Colonic mucosa (tissue), 4 donors: ENCODE measurements at regions not wholly inside any gene's neighbourhood (a gene's known extent, or its start where the extent isn't known, plus 50 kb on each side); places are given as distances from the start of the nearest gene placed in this dataset.
"Not testable (repeated sequence)": the region's sequence is repeated elsewhere in the genome, so short reads cannot be mapped to it uniquely, and the experiment has no call there.

Experiments used
- DNase-seq: peaks from one replicate; pipeline ENCODE4 v3.0.0-alpha.2; 2020
- H3K27ac ChIP-seq: fragments of 200-600 bp; one replicate; pipeline ENCODE4 v1.8.0; 2021
- H3K27me3 ChIP-seq: fragments of 200-600 bp; one replicate; pipeline ENCODE4 v1.8.0; 2021
- H3K36me3 ChIP-seq: fragments of 200-600 bp; one replicate; pipeline ENCODE4 v1.8.0; 2021
- H3K4me1 ChIP-seq: fragments of 200-600 bp; one replicate; pipeline ENCODE4 v1.8.0; 2021; ENCODE audit warnings: mild to moderate bottlenecking
- H3K4me3 ChIP-seq: fragments of 200-600 bp; one replicate; pipeline ENCODE4 v1.8.0; 2021
- H3K9ac ChIP-seq, 2 donors: one replicate each; pipeline ENCODE4 v1.7.0; 2013; ENCODE audit warnings: control low read depth in 2 of 2, low read depth in 2 of 2, low read length in 2 of 2
- H3K9me3 ChIP-seq: fragments of 200-600 bp; one replicate; pipeline ENCODE4 v1.8.0; 2021
- CTCF ChIP-seq: fragments of 200-600 bp; IDR thresholded peaks from one replicate; pipeline ENCODE4 v1.8.0; 2022; ENCODE audit warnings: antibody characterized with exemption, mild to moderate bottlenecking
- intact Hi-C: fragments of 100-400 bp; cut with DNase I; formaldehyde crosslinking; loops from one replicate; pipeline ENCODE4 v1.14.1; 2022
- donor health status: healthy.
- donor health status: DM: no; HTN: no; CAD: no.
- donor health status: DM: no; HTN: no; CAD: no.

- TF ChIP-seq CTCF, result no peak
- Histone ChIP-seq H3K27me3 (no peaks in the 10 kb centered on the region), H3K4me1 (no peaks in the 10 kb centered on the region), H3K27ac (no peak overlapping the region), H3K9me3 (no peaks in the 10 kb centered on the region), H3K36me3 (no peaks in the 10 kb centered on the region), H3K4me3 (no peak overlapping the region), H3K9ac (no peak overlapping the region)
- intact Hi-C loops, result no loop called here
- no peak for DNase-seq
Observed at GRCh38 chr7:119896386-119896785, 376.6 kb upstream of the KCND2 start.

GRCh38 chr7:119900996-119901672 is 371.8 kb upstream of the KCND2 start:
- no peaks in the 10 kb centered on the region for H3K27me3 ChIP-seq
- H3K9me3 ChIP-seq, result no peaks in the 10 kb centered on the region
- no peak overlapping the region for H3K9ac ChIP-seq
- no peak overlapping the region for H3K27ac ChIP-seq
- DNase-seq, result no peak
- intact Hi-C loops, result no loop called here
- H3K36me3 ChIP-seq, result no peaks in the 10 kb centered on the region
- no peak overlapping the region for H3K4me3 ChIP-seq
- H3K4me1 ChIP-seq, result no peaks in the 10 kb centered on the region
- TF ChIP-seq CTCF, result no peak

GRCh38 chr7:119903085-119903484 is 369.9 kb upstream of the KCND2 start:
- Histone ChIP-seq H3K27ac (no peak overlapping the region), H3K4me1 (no peaks in the 10 kb centered on the region), H3K27me3 (no peaks in the 10 kb centered on the region), H3K36me3 (no peaks in the 10 kb centered on the region), H3K9ac (no peak overlapping the region), H3K9me3 (no peaks in the 10 kb centered on the region), H3K4me3 (no peak overlapping the region)
- no peak for DNase-seq
- intact Hi-C loops, result no loop called here
- no peak for TF ChIP-seq CTCF

GRCh38 chr7:119905495-119905894 is 367.5 kb upstream of the KCND2 start:
- no peak for DNase-seq

GRCh38 chr7:119908948-119909347 is 364.0 kb upstream of the KCND2 start:
- Histone ChIP-seq H3K27ac (no peak overlapping the region), H3K9me3 (no peaks in the 10 kb centered on the region), H3K27me3 (no peaks in the 10 kb centered on the region), H3K4me1 (no peaks in the 10 kb centered on the region), H3K9ac (no peak overlapping the region), H3K36me3 (no peaks in the 10 kb centered on the region), H3K4me3 (no peak overlapping the region)
- no peak for TF ChIP-seq CTCF
- intact Hi-C loops, result no loop called here
- DNase-seq, result no peak

More at GRCh38 chr7:119905495-119905894, 367.5 kb upstream of the KCND2 start:
- Histone ChIP-seq H3K27ac (no peak overlapping the region), H3K4me1 (no peaks in the 10 kb centered on the region), H3K9ac (no peak overlapping the region), H3K27me3 (no peaks in the 10 kb centered on the region), H3K4me3 (no peak overlapping the region), H3K9me3 (no peaks in the 10 kb centered on the region), H3K36me3 (no peaks in the 10 kb centered on the region)
- intact Hi-C loops, result no loop called here
- TF ChIP-seq CTCF, result no peak

GRCh38 chr7:119914119-119914518 is 358.9 kb upstream of the KCND2 start:
- intact Hi-C loops, H3K27ac ChIP-seq, H3K36me3 ChIP-seq, DNase-seq, H3K27me3 ChIP-seq, H3K9me3 ChIP-seq, H3K4me1 ChIP-seq, H3K9ac ChIP-seq, H3K4me3 ChIP-seq: not testable (repeated sequence)
